Mammary epithelial cell (primary cell): ENCODE measurements at regions not wholly inside any gene's neighbourhood (a gene's known extent, or its start where the extent isn't known, plus 50 kb on each side); places are given as distances from the start of the nearest gene placed in this dataset.

Source experiments
- CTCF ChIP-seq, 2 donors: IDR thresholded peaks in 1 of 2; conservative IDR thresholded peaks in 1 of 2; 2 replicates each; pipeline ENCODE4 v1.5.1; 2011 to 2012; ENCODE audit warnings: inconsistent platforms in 2 of 2, low read length in 2 of 2, mild to moderate bottlenecking in 2 of 2, control low read depth in 1 of 2, low read depth in 1 of 2; ENCODE audit not compliant: insufficient read depth in 1 of 2; ENCODE audit errors: extremely low read depth in 1 of 2
- EZH2 ChIP-seq: IDR thresholded peaks from 2 replicates; pipeline ENCODE4 v1.6.1; 2012; ENCODE audit warnings: low read length, inconsistent platforms, borderline replicate concordance

- TF ChIP-seq CTCF (conservative IDR thresholded peaks at IDR 0.05 in 1 of 2, IDR thresholded peaks at IDR 0.05 in 1 of 2; ENCODE audit: extremely low read depth in 1 of 2, insufficient read depth in 1 of 2, low read depth in 1 of 2, low read length in 2 of 2) (no peak), EZH2 (no peak)
Measured at GRCh38 chrX:39430551-39430950, 629.3 kb downstream of the MID1IP1 start.
